GM12801 (cell line): ENCODE measurements at regions not wholly inside any gene's neighbourhood (a gene's known extent, or its start where the extent isn't known, plus 50 kb on each side); places are given as distances from the start of the nearest gene placed in this dataset.

ENCODE experiments used
- CTCF ChIP-seq: IDR thresholded peaks from one replicate; pipeline ENCODE4 v1.5.1; 2011; ENCODE audit warnings: control low read depth; ENCODE audit not compliant: insufficient read length; ENCODE audit errors: extremely low read depth

DNA sequence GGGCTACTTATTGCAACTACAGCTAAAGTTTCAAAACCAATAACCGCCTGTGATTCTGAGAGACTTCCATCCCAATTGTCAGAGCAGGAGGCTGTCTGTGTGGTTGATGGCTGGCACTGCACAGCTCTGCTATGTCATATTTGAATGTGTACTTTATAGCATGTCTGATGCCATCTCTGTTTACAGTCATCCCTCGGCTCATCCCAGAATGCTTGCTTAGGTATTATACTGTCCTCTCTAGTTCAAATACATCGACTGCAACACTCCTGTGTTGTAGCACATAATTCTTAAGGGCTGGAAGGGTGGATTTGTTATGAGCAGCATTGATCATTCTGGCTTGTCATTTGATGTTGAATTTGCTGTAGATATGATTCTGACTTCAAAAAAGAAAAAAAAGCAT lies 1617.5 kb upstream of the TENM3 start:
- TF ChIP-seq CTCF, result no peak

GRCh38 chr4:180630012-180630665 lies 1613.1 kb upstream of the TENM3 start:
- no peak for TF ChIP-seq CTCF

- TF ChIP-seq CTCF, result no peak
Measured at GRCh38 chr4:180634306-180634705, 1608.9 kb upstream of the TENM3 start.

DNA sequence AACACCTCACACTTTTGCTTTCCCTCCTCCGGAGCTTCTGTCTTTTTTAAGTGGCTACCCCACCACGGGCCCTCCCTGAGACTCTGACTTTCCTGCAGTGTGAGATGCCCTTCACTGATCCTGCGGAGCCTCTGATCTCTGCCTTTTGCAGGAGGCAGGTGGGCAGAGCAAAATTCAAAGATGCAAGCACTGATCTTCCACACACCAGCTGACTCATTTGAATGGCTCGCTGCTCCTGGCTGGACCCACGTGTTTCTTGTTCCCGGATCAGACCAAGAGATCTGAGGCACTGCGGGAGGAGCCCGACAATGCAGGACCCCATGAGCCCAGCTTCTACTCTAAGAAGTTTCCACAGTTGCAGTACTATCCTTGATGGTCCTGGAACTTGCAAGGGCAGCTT lies 1607.9 kb upstream of the TENM3 start:
- no peak for TF ChIP-seq CTCF

DNA sequence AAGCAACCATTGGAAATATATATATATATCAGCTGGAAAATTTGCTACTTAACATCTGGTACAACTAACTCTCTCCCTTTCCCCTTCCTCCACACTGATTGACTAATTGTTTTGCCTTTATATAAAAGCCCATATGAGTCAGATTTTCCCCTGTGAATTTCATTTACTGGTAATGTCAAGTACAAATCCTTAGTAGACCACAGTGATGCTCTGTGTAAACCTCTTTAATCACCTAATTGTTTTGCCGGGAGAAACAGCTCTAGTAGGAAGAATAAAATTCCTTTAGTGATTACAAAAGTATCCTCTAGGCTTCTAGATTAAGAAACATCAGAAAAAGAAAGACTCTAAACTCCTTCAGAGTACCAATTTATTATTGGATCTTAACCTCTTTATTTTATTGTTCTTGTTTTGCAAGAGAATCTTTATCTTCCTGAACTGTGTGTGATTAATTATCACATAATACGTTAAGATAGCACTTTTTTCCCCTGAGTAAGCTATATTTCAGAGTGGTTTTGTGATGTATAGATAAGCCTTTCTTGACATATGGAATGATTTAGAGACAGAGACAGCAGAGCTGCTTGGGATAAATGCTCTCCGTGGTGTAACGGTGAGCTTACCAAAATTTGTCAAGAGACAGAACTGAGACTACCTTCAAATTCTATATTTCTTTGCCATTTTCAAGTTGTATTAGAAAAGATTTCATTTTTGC lies 1606.4 kb upstream of the TENM3 start:
- no peak for TF ChIP-seq CTCF

DNA sequence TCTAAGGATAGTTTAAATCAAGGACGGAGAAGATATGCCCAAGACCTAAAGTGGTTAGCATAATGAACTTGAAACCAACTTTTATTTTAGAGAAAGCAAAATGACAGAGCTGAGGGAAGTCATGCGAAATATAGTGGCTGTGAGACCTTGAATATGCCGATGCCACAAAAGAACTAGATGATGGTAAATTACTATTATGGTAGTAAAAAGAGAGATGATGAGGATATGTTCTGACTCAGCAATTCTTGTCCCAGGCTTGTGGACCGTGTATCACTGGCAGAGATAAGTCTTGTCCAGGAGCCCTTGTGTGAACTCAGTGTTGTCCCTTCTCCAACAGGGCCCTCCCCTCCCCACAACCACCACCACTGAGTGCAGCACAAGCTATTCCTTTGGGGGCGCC lies 1605.6 kb upstream of the TENM3 start:
- TF ChIP-seq CTCF, result no peak

- TF ChIP-seq CTCF, result no peak
Measured at GRCh38 chr4:180640193-180640592, 1603.0 kb upstream of the TENM3 start.
